Breast epithelium (tissue), 3 donors: ENCODE measurements at regions not wholly inside any gene's neighbourhood (a gene's known extent, or its start where the extent isn't known, plus 50 kb on each side); places are given as distances from the start of the nearest gene placed in this dataset.

Experiments
- POLR2A ChIP-seq: fragments of 450-650 bp; IDR thresholded peaks from one replicate; pipeline ENCODE4 v1.6.1; 2016; ENCODE audit warnings: antibody characterized with exemption, mild to moderate bottlenecking, moderate library complexity
- TF ChIP-seq, protein P1 (sequence below), 3 donors: fragments of 450-650 bp; IDR thresholded peaks; one replicate each; pipeline ENCODE4 v1.5.1; 2016 to 2017; ENCODE audit warnings: antibody characterized with exemption in 3 of 3, mild to moderate bottlenecking in 3 of 3, moderate library complexity in 3 of 3

DNA sequence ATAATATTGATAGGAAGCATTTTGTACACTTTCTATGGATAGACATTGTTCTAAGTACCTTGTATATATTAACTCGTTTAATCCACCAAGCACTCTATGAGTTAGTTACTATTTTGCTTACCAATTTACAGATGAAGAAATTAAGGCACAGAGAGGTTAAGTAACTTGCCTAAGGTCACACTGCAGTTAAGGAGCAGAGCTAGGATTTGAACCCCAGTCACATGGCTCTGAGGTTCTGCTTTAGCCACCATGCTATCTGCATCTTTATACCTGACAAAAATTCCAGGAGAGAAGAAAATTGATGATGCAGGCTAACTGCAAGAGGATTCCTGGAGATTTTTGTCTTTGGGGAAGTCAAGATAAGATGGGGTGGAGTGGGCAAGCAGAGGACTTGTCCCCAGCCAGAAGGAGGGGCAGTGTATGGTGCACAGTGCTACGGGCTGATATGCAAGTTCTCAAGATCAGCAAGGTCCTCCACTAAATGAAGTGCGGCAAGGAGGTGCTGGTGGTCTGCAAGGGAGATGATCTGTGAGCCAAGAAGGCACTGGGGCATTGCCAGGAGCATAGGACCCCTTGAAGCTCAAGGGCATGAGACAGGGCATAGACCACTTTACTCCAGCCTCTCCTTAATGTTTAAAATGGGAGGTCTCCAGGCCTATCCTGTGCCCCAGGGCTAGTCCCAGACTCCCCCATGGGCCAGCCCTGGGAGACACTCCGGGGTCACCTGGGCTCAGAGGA, 430.6 kb downstream of the RPS24 start:
- TF ChIP-seq, protein P1, sequence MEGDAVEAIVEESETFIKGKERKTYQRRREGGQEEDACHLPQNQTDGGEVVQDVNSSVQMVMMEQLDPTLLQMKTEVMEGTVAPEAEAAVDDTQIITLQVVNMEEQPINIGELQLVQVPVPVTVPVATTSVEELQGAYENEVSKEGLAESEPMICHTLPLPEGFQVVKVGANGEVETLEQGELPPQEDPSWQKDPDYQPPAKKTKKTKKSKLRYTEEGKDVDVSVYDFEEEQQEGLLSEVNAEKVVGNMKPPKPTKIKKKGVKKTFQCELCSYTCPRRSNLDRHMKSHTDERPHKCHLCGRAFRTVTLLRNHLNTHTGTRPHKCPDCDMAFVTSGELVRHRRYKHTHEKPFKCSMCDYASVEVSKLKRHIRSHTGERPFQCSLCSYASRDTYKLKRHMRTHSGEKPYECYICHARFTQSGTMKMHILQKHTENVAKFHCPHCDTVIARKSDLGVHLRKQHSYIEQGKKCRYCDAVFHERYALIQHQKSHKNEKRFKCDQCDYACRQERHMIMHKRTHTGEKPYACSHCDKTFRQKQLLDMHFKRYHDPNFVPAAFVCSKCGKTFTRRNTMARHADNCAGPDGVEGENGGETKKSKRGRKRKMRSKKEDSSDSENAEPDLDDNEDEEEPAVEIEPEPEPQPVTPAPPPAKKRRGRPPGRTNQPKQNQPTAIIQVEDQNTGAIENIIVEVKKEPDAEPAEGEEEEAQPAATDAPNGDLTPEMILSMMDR (IDR thresholded peaks at IDR 0.05): no peak
- TF ChIP-seq POLR2A: no peak
